CD4-positive, alpha-beta T cell (primary cell): ENCODE measurements at regions not wholly inside any gene's neighbourhood (a gene's known extent, or its start where the extent isn't known, plus 50 kb on each side); places are given as distances from the start of the nearest gene placed in this dataset.

ENCODE experiments used
- ATAC-seq: fragments of 200-7000 bp; cut with Tn5 transposase; one replicate; pipeline ENCODE4 v1.10.0; 2022; ENCODE audit warnings: mild to moderate bottlenecking; ENCODE audit not compliant: poor library complexity
- CTCF ChIA-PET: fragments of 350-600 bp; sonication (Branson Sonifier 250); formaldehyde crosslinking; loops from one replicate; lab custom pipeline; 2021; ENCODE audit warnings: antibody characterized with exemption, inconsistent platforms; lab: Charles Lee
- POLR2A ChIA-PET: fragments of 350-600 bp; sonication (Branson Sonifier 250); formaldehyde crosslinking; loops from one replicate; lab custom pipeline; 2021; ENCODE audit warnings: antibody characterized with exemption, inconsistent platforms; lab: Charles Lee
- DNase-seq, 14 experiments: peaks; one replicate each; pipeline ENCODE4 v3.0.0-alpha.2; 2013 to 2020; ENCODE audit warnings: mixed read lengths in 2 of 14
- H3K27ac ChIP-seq, 2 donors: one replicate each; pipeline versions ENCODE4 v1.5.1 to v1.7.0; 2013; ENCODE audit warnings: low read length in 2 of 2, low read depth in 1 of 2, mild to moderate bottlenecking in 1 of 2
- H3K27me3 ChIP-seq, 2 experiments: 1 replicate in 1 of 2; 2 replicates in 1 of 2; pipeline versions ENCODE4 v1.6.1 to v1.7.0; 2013; ENCODE audit warnings: low read length in 2 of 2, control low read depth in 1 of 2, mild to moderate bottlenecking in 1 of 2, moderate library complexity in 1 of 2; ENCODE audit not compliant: insufficient read depth in 2 of 2, control insufficient read depth in 1 of 2
- H3K36me3 ChIP-seq: one replicate; pipeline ENCODE4 v1.6.1; 2013; ENCODE audit warnings: low read length, control low read depth; ENCODE audit not compliant: insufficient read depth
- H3K4me1 ChIP-seq: one replicate; pipeline ENCODE4 v1.6.1; 2013; ENCODE audit warnings: low read length, control low read depth; ENCODE audit not compliant: insufficient read depth
- H3K4me3 ChIP-seq: one replicate; pipeline ENCODE4 v1.5.1; 2013; ENCODE audit warnings: mild to moderate bottlenecking, low read length, moderate library complexity
- H3K9me3 ChIP-seq, 2 experiments: 1 replicate in 1 of 2; 2 replicates in 1 of 2; pipeline versions ENCODE4 v1.6.1 to v1.7.0; 2013; ENCODE audit warnings: low read length in 2 of 2, mild to moderate bottlenecking in 2 of 2, control low read depth in 1 of 2, moderate library complexity in 1 of 2; ENCODE audit not compliant: control insufficient read depth in 1 of 2, insufficient read depth in 1 of 2
- H3K27ac Mint-ChIP-seq: one replicate; pipeline ENCODE4 v1.8.0; 2020; ENCODE audit warnings: mixed read lengths
- H3K27me3 Mint-ChIP-seq: one replicate; pipeline ENCODE4 v1.8.0; 2021; ENCODE audit warnings: mixed read lengths
- H3K36me3 Mint-ChIP-seq: one replicate; pipeline ENCODE4 v1.8.0; 2021; ENCODE audit warnings: low read depth, mixed read lengths
- H3K4me1 Mint-ChIP-seq: one replicate; pipeline ENCODE4 v1.8.0; 2021; ENCODE audit warnings: low read depth, mixed read lengths
- H3K4me3 Mint-ChIP-seq: one replicate; pipeline ENCODE4 v1.8.0; 2020; ENCODE audit warnings: mild to moderate bottlenecking, mixed read lengths
- H3K9me3 Mint-ChIP-seq: one replicate; pipeline ENCODE4 v1.8.0; 2020; ENCODE audit warnings: mixed read lengths
- intact Hi-C, 2 experiments: fragments of 100-400 bp; cut with DNase I in 1 of 2; cut with micrococcal nuclease in 1 of 2; formaldehyde crosslinking; loops; one replicate each; pipeline versions ENCODE4 v1.15.1 to v1.9.0; 2023 to 2025; cut with DNase I, micrococcal nuclease
- TF ChIP-seq, protein P1 (sequence below): fragments of 200-600 bp; IDR thresholded peaks from one replicate; pipeline ENCODE4 v1.8.0; 2022; ENCODE audit warnings: antibody characterized with exemption, mild to moderate bottlenecking

DNA sequence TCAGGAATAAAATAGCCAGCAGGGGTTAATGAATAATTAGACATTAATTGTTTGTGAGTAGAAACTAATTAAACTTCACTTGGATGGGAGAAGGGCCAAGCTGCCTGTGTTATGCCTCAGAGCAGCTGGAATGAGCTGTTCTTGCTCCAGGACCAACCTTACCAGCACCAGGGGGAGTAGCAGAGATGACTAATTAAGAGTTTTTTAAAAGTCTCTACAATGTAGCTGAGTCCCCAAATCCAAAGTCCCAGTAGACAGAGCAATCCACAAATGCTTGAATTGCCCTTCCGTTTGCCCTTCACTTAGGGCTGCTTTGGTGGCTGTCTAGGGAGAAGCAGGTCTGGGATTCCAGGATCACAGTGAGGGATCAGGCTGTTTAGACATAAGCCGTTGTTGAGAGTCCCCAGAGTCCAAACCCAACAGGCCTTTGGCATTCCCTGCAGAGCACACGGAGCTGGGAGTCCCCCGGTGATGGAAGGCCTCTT is 59.4 kb downstream of the RHOB start:
- H3K27me3 ChIP-seq: no peaks in the 10 kb centered on the region
- no peaks in the 10 kb centered on the region for H3K36me3 ChIP-seq
- Mint-ChIP-seq H3K4me3 (no peak overlapping the region), H3K9me3 (no peaks in the 10 kb centered on the region), H3K27me3 (peaks cover 8% of the 10 kb centered on the region), H3K36me3 (no peaks in the 10 kb centered on the region), H3K4me1 (no peaks in the 10 kb centered on the region), H3K27ac (no peak overlapping the region)
- intact Hi-C loops: no loop called here
- DNase-seq: no peak
- no peak overlapping the region for H3K27ac ChIP-seq
- TF ChIP-seq, protein P1, sequence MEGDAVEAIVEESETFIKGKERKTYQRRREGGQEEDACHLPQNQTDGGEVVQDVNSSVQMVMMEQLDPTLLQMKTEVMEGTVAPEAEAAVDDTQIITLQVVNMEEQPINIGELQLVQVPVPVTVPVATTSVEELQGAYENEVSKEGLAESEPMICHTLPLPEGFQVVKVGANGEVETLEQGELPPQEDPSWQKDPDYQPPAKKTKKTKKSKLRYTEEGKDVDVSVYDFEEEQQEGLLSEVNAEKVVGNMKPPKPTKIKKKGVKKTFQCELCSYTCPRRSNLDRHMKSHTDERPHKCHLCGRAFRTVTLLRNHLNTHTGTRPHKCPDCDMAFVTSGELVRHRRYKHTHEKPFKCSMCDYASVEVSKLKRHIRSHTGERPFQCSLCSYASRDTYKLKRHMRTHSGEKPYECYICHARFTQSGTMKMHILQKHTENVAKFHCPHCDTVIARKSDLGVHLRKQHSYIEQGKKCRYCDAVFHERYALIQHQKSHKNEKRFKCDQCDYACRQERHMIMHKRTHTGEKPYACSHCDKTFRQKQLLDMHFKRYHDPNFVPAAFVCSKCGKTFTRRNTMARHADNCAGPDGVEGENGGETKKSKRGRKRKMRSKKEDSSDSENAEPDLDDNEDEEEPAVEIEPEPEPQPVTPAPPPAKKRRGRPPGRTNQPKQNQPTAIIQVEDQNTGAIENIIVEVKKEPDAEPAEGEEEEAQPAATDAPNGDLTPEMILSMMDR: no peak
- ChIA-PET CTCF (no interaction called here), POLR2A (no interaction called here)
- no peaks in the 10 kb centered on the region for H3K9me3 ChIP-seq
- no peaks in the 10 kb centered on the region for H3K4me1 ChIP-seq
- no peak overlapping the region for H3K4me3 ChIP-seq
- ATAC-seq: no peak

DNA sequence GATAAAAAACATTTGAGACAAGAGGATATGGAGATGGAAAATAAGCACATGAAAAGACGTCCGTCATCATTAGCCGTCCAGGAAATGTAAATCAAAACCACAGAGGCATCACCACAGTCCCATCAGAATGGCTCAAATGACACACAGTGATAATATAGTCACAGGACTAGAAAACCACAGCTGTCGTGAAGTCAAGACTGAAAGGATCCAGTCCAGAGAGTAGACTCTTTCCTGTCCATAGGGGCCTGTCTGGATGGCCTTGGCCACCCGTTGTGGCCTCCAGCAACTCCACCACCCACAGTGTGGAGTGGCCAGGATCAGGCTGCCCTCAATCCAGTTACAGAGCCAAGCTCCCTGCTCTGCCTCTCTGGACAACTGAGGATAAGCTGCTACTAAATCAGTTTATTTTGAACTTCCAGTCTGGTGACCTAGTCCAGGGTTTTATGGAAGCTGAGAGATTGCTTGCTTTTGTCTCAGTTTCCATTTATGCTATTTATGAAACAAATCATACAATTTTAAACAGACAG is 60.4 kb downstream of the RHOB start:
- peak in 1 of 14 experiments; percentile 3 for DNase-seq

DNA sequence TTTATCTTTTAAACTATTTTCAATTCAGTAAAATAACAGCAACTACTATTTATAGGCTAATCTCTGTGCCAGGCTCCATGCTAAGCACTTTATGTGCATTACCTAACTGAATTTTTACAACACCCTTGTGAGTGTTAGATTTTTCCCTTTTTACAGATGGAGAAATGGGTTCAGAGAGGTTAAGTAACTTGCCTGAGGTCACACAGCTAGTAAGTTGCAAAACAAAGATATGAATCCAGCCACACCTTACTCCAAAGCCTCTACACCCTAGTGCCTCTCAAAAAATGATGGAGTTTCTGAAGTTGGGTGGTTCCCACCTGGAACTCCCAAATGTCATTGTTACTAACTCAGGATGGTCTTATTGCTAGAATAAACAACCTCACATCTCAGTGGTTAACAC is 60.8 kb downstream of the RHOB start:
- Mint-ChIP-seq H3K4me3 (no peak overlapping the region), H3K27me3 (peaks cover 8% of the 10 kb centered on the region), H3K9me3 (no peaks in the 10 kb centered on the region), H3K36me3 (no peaks in the 10 kb centered on the region), H3K4me1 (no peaks in the 10 kb centered on the region), H3K27ac (no peak overlapping the region)
- no peaks in the 10 kb centered on the region for H3K4me1 ChIP-seq
- H3K36me3 ChIP-seq: no peaks in the 10 kb centered on the region
- DNase-seq: no peak
- TF ChIP-seq, protein P1: no peak
- no peaks in the 10 kb centered on the region for H3K27me3 ChIP-seq
- no peak overlapping the region for H3K27ac ChIP-seq
- no peak overlapping the region for H3K4me3 ChIP-seq
- intact Hi-C loops: no loop called here
- ATAC-seq: no peak
- peaks cover 0 to 5% of the 10 kb centered on the region in 2 experiments for H3K9me3 ChIP-seq
- ChIA-PET POLR2A (no interaction called here), CTCF (no interaction called here)

More for the DNA sequence above, 60.4 kb downstream of the RHOB start:
- H3K4me1 Mint-ChIP-seq: no peaks in the 10 kb centered on the region
- no peak overlapping the region for H3K27ac Mint-ChIP-seq
- H3K36me3 Mint-ChIP-seq: no peaks in the 10 kb centered on the region
- no peak overlapping the region for H3K4me3 Mint-ChIP-seq
- peaks cover 8% of the 10 kb centered on the region for H3K27me3 Mint-ChIP-seq
- no peak overlapping the region for H3K4me3 ChIP-seq
- intact Hi-C loops: no loop called here
- CTCF ChIA-PET: no interaction called here
- H3K27me3 ChIP-seq: no peaks in the 10 kb centered on the region
- ATAC-seq: no peak
- TF ChIP-seq, protein P1: no peak
- H3K9me3 ChIP-seq: peaks cover 0 to under 1% of the 10 kb centered on the region in 2 experiments
- no peaks in the 10 kb centered on the region for H3K36me3 ChIP-seq
- no peak overlapping the region for H3K27ac ChIP-seq
- H3K9me3 Mint-ChIP-seq: no peaks in the 10 kb centered on the region
- POLR2A ChIA-PET: no interaction called here
- H3K4me1 ChIP-seq: no peaks in the 10 kb centered on the region
